ENCODE measurements at regions not wholly inside any gene's neighbourhood (a gene's known extent, or its start where the extent isn't known, plus 50 kb on each side); places are given as distances from the start of the nearest gene placed in this dataset.

DNA sequence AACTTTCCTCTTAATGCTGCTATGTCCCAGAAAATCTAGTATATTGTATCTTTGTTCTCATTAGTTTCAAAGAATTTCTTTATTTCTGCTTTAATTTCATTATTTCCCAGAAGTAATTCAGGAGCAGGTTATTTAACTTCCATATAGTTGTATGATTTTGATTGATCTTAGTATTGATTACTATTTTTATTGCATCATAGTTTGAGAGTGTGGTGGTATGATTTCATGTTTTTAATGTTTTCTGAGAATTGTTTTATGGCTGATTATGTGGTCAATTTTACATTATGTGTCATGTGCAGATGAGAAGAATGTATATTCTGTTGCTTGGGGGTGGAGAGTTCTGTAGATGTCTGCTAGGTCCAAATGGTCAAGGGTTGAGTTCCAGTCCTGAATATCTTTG, 425.6 kb upstream of the RORB start (continued):
- TF ChIP-seq, protein P1, sequence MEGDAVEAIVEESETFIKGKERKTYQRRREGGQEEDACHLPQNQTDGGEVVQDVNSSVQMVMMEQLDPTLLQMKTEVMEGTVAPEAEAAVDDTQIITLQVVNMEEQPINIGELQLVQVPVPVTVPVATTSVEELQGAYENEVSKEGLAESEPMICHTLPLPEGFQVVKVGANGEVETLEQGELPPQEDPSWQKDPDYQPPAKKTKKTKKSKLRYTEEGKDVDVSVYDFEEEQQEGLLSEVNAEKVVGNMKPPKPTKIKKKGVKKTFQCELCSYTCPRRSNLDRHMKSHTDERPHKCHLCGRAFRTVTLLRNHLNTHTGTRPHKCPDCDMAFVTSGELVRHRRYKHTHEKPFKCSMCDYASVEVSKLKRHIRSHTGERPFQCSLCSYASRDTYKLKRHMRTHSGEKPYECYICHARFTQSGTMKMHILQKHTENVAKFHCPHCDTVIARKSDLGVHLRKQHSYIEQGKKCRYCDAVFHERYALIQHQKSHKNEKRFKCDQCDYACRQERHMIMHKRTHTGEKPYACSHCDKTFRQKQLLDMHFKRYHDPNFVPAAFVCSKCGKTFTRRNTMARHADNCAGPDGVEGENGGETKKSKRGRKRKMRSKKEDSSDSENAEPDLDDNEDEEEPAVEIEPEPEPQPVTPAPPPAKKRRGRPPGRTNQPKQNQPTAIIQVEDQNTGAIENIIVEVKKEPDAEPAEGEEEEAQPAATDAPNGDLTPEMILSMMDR (conservative IDR thresholded peaks at IDR 0.05; ENCODE audit: low read depth in 2 of 2), result no peak
- no peak for TF ChIP-seq ZNF331 (CRISPR knock-in tag; IDR thresholded peaks at IDR 0.05; ENCODE audit: low read depth)
- TF ChIP-seq ZNF114 (CRISPR knock-in tag; IDR thresholded peaks at IDR 0.05), result no peak
- TF ChIP-seq, protein P2, sequence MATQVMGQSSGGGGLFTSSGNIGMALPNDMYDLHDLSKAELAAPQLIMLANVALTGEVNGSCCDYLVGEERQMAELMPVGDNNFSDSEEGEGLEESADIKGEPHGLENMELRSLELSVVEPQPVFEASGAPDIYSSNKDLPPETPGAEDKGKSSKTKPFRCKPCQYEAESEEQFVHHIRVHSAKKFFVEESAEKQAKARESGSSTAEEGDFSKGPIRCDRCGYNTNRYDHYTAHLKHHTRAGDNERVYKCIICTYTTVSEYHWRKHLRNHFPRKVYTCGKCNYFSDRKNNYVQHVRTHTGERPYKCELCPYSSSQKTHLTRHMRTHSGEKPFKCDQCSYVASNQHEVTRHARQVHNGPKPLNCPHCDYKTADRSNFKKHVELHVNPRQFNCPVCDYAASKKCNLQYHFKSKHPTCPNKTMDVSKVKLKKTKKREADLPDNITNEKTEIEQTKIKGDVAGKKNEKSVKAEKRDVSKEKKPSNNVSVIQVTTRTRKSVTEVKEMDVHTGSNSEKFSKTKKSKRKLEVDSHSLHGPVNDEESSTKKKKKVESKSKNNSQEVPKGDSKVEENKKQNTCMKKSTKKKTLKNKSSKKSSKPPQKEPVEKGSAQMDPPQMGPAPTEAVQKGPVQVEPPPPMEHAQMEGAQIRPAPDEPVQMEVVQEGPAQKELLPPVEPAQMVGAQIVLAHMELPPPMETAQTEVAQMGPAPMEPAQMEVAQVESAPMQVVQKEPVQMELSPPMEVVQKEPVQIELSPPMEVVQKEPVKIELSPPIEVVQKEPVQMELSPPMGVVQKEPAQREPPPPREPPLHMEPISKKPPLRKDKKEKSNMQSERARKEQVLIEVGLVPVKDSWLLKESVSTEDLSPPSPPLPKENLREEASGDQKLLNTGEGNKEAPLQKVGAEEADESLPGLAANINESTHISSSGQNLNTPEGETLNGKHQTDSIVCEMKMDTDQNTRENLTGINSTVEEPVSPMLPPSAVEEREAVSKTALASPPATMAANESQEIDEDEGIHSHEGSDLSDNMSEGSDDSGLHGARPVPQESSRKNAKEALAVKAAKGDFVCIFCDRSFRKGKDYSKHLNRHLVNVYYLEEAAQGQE (IDR thresholded peaks at IDR 0.05; ENCODE audit: unreplicated experiment), result no peak
- TF ChIP-seq EZH2phosphoT487 (IDR thresholded peaks at IDR 0.05; ENCODE audit: unreplicated experiment), result no peak
- no peak for TF ChIP-seq NANOG (IDR thresholded peaks at IDR 0.05; ENCODE audit: borderline replicate concordance)
- TF ChIP-seq CREB1 (CRISPR knock-in tag; IDR thresholded peaks at IDR 0.05; ENCODE audit: low read depth), result no peak
- no peak for TF ChIP-seq STAT1 (IDR thresholded peaks at IDR 0.05; ENCODE audit: unreplicated experiment)
- no peak for TF ChIP-seq JUNB (IDR thresholded peaks at IDR 0.05; ENCODE audit: unreplicated experiment)
- no peak for TF ChIP-seq EZH2 (IDR thresholded peaks at IDR 0.05; ENCODE audit: low read depth, unreplicated experiment)

DNA sequence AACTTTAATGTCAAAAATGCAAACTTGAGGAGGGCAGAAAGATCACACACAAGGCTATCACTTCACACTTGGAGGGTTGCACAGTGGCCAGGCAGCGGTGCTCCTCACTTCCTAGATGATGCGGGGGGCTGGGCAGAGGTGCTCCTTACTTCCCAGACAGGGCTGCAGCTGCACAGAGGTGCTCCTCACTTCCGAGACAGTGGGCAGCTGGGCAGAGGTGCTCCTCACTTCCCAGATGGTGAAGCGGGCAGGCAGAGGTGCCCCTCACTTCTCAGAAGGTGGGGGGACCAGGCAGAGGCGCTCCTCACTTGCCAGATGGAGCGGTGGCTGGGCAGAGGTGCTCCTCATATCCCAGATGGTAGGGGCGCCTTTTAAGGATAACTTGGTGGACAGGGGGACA, 423.2 kb upstream of the RORB start:
- Histone ChIP-seq H3K27ac (ENCODE audit: low read depth) (no peak overlapping the region), H3K36me3 (ENCODE audit: insufficient read depth) (0 out of 2 replicates have a peak, but pooled peaks cover 5% of the 10 kb centered on the region), H3K27me3 (ENCODE audit: insufficient read depth) (no peaks in the 10 kb centered on the region), H3F3A (replicated peaks; ENCODE audit: low read depth) (no peaks in the 10 kb centered on the region), H4K20me1 (replicated peaks; ENCODE audit: insufficient read depth) (no peaks in the 10 kb centered on the region), H2AFZ (no peak overlapping the region), H3K9me2 (ENCODE audit: insufficient read depth) (peaks cover 22% of the 10 kb centered on the region), H3K4me2 (no peak overlapping the region), H3K4me3 (no peak overlapping the region), H3K4me1 (ENCODE audit: insufficient read depth) (peaks cover 8% of the 10 kb centered on the region), H3K79me2 (replicated peaks; ENCODE audit: insufficient read depth) (peaks cover 28% of the 10 kb centered on the region)
- Mint-ChIP-seq H3K27me3 (ENCODE audit: insufficient read depth, low read depth, poor library complexity) (peaks cover 6% of the 10 kb centered on the region), H3K36me3 (ENCODE audit: low read depth) (peaks cover 80% of the 10 kb centered on the region), H3K4me3 (no peak overlapping the region), H3K27ac (no peak overlapping the region), H3K4me1 (peaks cover 8% of the 10 kb centered on the region), H3K9me3 (peaks cover 75% of the 10 kb centered on the region)
- ATAC-seq, result no peak
- DNase-seq (ENCODE audit: low spot score), result no peak
- no peak for TF ChIP-seq JUNB (IDR thresholded peaks at IDR 0.05; ENCODE audit: unreplicated experiment)
- no peak for TF ChIP-seq ZNF331 (CRISPR knock-in tag; IDR thresholded peaks at IDR 0.05; ENCODE audit: low read depth)
- TF ChIP-seq NANOG (IDR thresholded peaks at IDR 0.05; ENCODE audit: borderline replicate concordance), result no peak
- no peak for TF ChIP-seq EZH2phosphoT487 (IDR thresholded peaks at IDR 0.05; ENCODE audit: unreplicated experiment)
- TF ChIP-seq, protein P3, sequence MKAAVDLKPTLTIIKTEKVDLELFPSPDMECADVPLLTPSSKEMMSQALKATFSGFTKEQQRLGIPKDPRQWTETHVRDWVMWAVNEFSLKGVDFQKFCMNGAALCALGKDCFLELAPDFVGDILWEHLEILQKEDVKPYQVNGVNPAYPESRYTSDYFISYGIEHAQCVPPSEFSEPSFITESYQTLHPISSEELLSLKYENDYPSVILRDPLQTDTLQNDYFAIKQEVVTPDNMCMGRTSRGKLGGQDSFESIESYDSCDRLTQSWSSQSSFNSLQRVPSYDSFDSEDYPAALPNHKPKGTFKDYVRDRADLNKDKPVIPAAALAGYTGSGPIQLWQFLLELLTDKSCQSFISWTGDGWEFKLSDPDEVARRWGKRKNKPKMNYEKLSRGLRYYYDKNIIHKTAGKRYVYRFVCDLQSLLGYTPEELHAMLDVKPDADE (IDR thresholded peaks at IDR 0.05), result no peak
- TF ChIP-seq, protein P1 (conservative IDR thresholded peaks at IDR 0.05; ENCODE audit: low read depth in 2 of 2), result no peak
- TF ChIP-seq POLR2AphosphoS5 (IDR thresholded peaks at IDR 0.05; ENCODE audit: low read depth), result no peak
- TF ChIP-seq ZNF114 (CRISPR knock-in tag; IDR thresholded peaks at IDR 0.05), result no peak
